HG03520 (cell line): ENCODE measurements at regions not wholly inside any gene's neighbourhood (a gene's known extent, or its start where the extent isn't known, plus 50 kb on each side); places are given as distances from the start of the nearest gene placed in this dataset.

Experiments
- ATAC-seq: cut with Tn5 transposase; IDR thresholded peaks from one replicate; pipeline ENCODE4 v1.9.1; 2021; ENCODE audit warnings: mild to moderate bottlenecking, moderate library complexity; ENCODE audit not compliant: unreplicated experiment

GRCh38 chr4:63817196-63817865 lies 591.9 kb downstream of the TECRL start:
- no peak for ATAC-seq

- ATAC-seq: no peak
These were observed 594.9 kb downstream of the TECRL start for GRCh38 chr4:63814171-63814964.

- ATAC-seq: no peak
These were observed 610.1 kb downstream of the TECRL start for GRCh38 chr4:63799166-63799565.

GRCh38 chr4:63795301-63795700 lies 613.9 kb downstream of the TECRL start:
- no peak for ATAC-seq

- no peak for ATAC-seq
These were observed 618.9 kb downstream of the TECRL start for GRCh38 chr4:63790377-63790776.

GRCh38 chr4:63788271-63788670 lies 621.0 kb downstream of the TECRL start:
- ATAC-seq: no peak

GRCh38 chr4:63787326-63787725 lies 621.9 kb downstream of the TECRL start:
- no peak for ATAC-seq

- ATAC-seq: no peak
These were observed 623.1 kb downstream of the TECRL start for GRCh38 chr4:63786171-63786570.

GRCh38 chr4:63784822-63785221 lies 624.4 kb downstream of the TECRL start:
- ATAC-seq: no peak

- no peak for ATAC-seq
These were observed 631.6 kb downstream of the TECRL start for GRCh38 chr4:63777601-63778000.

- ATAC-seq: no peak
These were observed 644.9 kb downstream of the TECRL start for GRCh38 chr4:63764400-63764799.

- no peak for ATAC-seq
These were observed 651.3 kb downstream of the TECRL start for GRCh38 chr4:63757929-63758328.

GRCh38 chr4:63742882-63743281 lies 666.4 kb downstream of the TECRL start:
- no peak for ATAC-seq

- no peak for ATAC-seq
These were observed 679.7 kb downstream of the TECRL start for GRCh38 chr4:63729519-63729918.

GRCh38 chr4:63728480-63729177 lies 680.6 kb downstream of the TECRL start:
- no peak for ATAC-seq

GRCh38 chr4:63717384-63717783 lies 691.9 kb downstream of the TECRL start:
- ATAC-seq: no peak

GRCh38 chr4:63708661-63709060 lies 700.6 kb downstream of the TECRL start:
- no peak for ATAC-seq

GRCh38 chr4:63700569-63700968 lies 708.7 kb downstream of the TECRL start:
- no peak for ATAC-seq

- ATAC-seq: no peak
These were observed 715.9 kb downstream of the TECRL start for GRCh38 chr4:63693321-63693720.

GRCh38 chr4:63678358-63678931 lies 730.8 kb downstream of the TECRL start:
- no peak for ATAC-seq

GRCh38 chr4:63670735-63671134 lies 738.5 kb downstream of the TECRL start:
- ATAC-seq: no peak
